ENCODE measurements at regions not wholly inside any gene's neighbourhood (a gene's known extent, or its start where the extent isn't known, plus 50 kb on each side); places are given as distances from the start of the nearest gene placed in this dataset.

- TF ChIP-seq CTCF (IDR thresholded peaks at IDR 0.05 in 8 of 11, conservative IDR thresholded peaks at IDR 0.05 in 3 of 11) (no peak), POLR2A (IDR thresholded peaks at IDR 0.05) (no peak), POLR2AphosphoS5 (IDR thresholded peaks at IDR 0.05) (no peak)
Observed at GRCh38 chr12:127362121-127362520, 904.8 kb upstream of the TMEM132C start.
